Activated naive CD8-positive, alpha-beta T cell (primary cell): ENCODE measurements at regions not wholly inside any gene's neighbourhood (a gene's known extent, or its start where the extent isn't known, plus 50 kb on each side); places are given as distances from the start of the nearest gene placed in this dataset.

Experiments used
- H3K27ac Mint-ChIP-seq: one replicate; pipeline ENCODE4 v1.8.0; 2021; ENCODE audit warnings: mixed read lengths
- H3K27me3 Mint-ChIP-seq: one replicate; pipeline ENCODE4 v1.8.0; 2021; ENCODE audit warnings: mixed read lengths
- H3K36me3 Mint-ChIP-seq: one replicate; pipeline ENCODE4 v1.8.0; 2021; ENCODE audit warnings: mixed read lengths
- H3K4me1 Mint-ChIP-seq: one replicate; pipeline ENCODE4 v1.8.0; 2021; ENCODE audit warnings: low read depth, mixed read lengths
- H3K4me3 Mint-ChIP-seq: one replicate; pipeline ENCODE4 v1.8.0; 2021; ENCODE audit warnings: mild to moderate bottlenecking, mixed read lengths
- H3K9me3 Mint-ChIP-seq: one replicate; pipeline ENCODE4 v1.8.0; 2021; ENCODE audit warnings: low read depth, mixed read lengths

DNA sequence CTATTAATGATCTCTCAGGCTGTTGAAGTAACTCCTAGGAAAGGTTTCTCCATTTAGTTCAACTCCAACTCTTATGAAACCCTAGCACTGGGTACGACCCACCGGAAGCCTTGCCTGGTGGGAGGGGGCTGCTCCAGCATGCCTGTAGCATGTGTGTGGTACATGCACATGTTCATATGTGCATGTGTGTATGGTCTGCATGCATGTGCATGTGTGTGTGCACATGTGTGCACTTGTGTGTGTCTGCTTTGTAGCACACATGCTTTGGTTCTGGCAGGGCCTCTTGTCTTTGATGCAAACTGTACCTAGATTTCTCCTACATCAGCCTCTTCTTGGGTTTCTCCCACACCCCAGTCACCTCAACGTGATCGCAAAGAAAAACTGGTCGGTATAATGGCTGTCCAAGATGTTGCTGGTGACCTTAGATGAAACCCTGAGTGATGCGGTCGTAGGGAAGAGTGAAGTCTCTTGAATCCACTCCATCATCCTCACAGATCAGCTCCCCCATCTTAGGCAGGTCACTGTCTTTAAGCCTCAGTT lies 193.5 kb downstream of the MYLK4 start:
- H3K4me3 Mint-ChIP-seq: no peak overlapping the region
- no peaks in the 10 kb centered on the region for H3K9me3 Mint-ChIP-seq
- no peaks in the 10 kb centered on the region for H3K36me3 Mint-ChIP-seq
- peaks cover 14% of the 10 kb centered on the region for H3K27me3 Mint-ChIP-seq
- peaks cover 8% of the 10 kb centered on the region for H3K4me1 Mint-ChIP-seq
- H3K27ac Mint-ChIP-seq: no peak overlapping the region

DNA sequence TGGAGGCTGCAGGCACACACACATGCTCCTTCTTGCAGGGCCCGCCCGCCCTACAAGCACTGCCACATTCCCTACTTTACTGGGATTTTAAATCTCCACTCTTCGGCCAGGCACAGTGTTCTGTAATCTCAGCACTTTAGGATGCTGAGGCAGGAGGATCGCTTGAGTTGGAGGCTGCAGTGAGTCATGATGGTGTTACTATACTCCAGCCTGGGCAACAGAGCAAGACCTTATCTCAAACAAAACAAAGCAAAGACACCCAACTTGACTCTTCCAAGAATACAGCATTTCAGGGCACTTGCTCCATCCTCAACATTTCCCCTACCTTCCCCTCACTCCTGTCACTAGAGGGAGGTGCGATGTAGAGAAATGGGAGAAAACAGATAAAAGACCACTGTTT lies 194.0 kb downstream of the MYLK4 start:
- Mint-ChIP-seq H3K9me3 (no peaks in the 10 kb centered on the region), H3K36me3 (no peaks in the 10 kb centered on the region), H3K27me3 (peaks cover 11% of the 10 kb centered on the region), H3K4me3 (no peak overlapping the region), H3K4me1 (peaks cover 8% of the 10 kb centered on the region), H3K27ac (no peak overlapping the region)

DNA sequence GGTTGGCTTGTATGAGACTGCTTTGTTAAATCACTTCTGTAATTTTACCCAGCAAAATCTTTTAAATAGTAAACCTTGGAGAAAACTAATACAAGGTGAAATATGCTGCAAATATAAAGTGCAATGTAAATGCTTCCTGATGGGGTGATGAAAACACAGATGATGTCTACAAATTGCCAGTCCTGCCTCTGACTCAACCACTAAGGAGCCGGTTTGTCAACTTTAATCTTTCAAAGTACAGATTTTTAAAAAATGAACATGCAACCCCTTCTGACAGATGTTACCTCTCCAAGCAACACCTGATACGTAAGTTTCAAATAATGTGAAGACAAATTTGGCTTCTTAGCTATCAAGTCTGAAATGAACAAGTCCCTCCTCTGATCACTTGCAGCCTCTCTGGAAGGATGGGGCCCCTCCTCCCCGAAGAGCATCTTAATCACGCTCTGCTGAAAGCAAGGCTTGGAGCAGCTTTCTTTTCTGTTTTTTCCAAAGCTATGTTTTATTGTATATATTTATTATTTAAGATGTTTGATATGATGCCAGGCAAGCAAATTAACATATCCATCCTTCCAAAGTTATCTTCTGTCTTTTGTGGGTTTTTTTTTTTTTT lies 196.0 kb downstream of the MYLK4 start:
- no peak overlapping the region for H3K27ac Mint-ChIP-seq
- H3K36me3 Mint-ChIP-seq: no peaks in the 10 kb centered on the region
- H3K4me3 Mint-ChIP-seq: no peak overlapping the region
- H3K4me1 Mint-ChIP-seq: peaks cover 8% of the 10 kb centered on the region
- no peaks in the 10 kb centered on the region for H3K9me3 Mint-ChIP-seq
- peaks cover 17% of the 10 kb centered on the region for H3K27me3 Mint-ChIP-seq

DNA sequence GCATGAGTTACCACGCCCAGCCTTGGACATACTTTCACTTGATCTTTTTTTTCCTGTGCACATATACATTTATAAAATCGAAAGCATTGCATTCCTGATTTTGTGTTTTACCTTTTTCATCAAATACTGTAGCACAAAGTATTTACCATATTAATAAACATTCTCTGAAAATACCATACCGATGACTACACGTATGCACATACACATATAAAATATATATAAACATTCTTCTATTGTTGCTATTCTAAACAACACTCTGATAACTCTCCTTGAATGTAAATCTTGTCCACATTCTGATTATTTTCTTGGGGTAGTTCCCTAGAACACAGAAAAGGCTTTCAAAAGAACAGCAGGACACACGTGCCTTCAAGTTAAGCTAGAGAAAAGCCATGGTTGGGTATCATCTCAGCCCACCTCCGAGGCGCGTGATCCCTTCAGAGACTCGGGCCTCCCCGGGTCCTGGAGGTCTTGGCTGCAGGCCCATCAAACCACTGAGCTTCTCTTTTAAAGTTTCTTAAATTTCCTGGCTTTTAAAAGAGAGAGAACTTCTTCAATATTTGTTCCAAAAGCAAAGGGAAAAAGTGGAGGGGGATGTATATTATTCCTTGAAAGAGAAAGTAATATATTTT lies 198.1 kb downstream of the MYLK4 start:
- Mint-ChIP-seq H3K9me3 (no peaks in the 10 kb centered on the region), H3K27ac (no peak overlapping the region), H3K4me1 (peaks cover 8% of the 10 kb centered on the region), H3K4me3 (no peak overlapping the region), H3K27me3 (peaks cover 19% of the 10 kb centered on the region), H3K36me3 (no peaks in the 10 kb centered on the region)

DNA sequence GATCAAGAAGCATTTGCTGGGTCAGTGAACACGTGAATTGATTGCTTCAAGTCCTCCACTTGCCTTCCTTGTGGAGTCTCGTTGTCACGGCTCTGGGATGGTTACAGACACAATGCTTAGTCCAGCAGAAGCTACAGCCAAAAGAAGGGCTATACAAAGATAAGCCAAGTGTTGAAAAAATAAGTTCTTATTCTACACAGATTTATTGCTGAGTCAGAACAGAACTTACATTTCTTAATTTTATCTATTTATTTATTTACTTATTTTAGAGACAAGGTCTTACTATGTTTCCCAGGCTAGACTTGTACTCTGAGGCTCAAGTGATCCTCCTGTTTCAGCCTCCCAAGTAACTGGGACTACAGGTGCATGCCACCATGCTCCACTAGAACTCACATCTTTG lies 199.0 kb downstream of the MYLK4 start:
- peaks cover 8% of the 10 kb centered on the region for H3K4me1 Mint-ChIP-seq
- no peak overlapping the region for H3K4me3 Mint-ChIP-seq
- no peaks in the 10 kb centered on the region for H3K9me3 Mint-ChIP-seq
- H3K27me3 Mint-ChIP-seq: peaks cover 26% of the 10 kb centered on the region
- H3K36me3 Mint-ChIP-seq: no peaks in the 10 kb centered on the region
- no peak overlapping the region for H3K27ac Mint-ChIP-seq

DNA sequence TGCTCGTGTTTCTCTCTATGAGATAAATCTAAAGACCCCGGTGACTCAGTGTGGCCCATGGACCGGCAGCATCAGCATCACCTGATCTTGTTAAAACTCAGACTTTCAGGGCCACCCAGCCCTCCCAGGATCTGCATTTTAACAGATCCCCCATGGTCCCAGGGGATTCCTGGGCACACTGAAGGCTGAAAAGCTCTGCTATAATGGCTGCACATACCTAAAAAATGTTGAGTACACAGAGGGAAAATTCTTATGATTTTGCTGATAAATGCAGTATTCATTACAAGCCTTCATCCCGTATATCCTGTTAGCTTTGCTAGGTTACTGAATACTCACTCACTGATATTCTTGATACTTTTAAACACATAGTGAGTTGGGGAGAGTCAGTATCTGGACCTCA lies 200.5 kb downstream of the MYLK4 start:
- Mint-ChIP-seq H3K36me3 (no peaks in the 10 kb centered on the region), H3K27ac (no peak overlapping the region), H3K9me3 (no peaks in the 10 kb centered on the region), H3K27me3 (peaks cover 32% of the 10 kb centered on the region), H3K4me3 (no peak overlapping the region), H3K4me1 (peaks cover 4% of the 10 kb centered on the region)

DNA sequence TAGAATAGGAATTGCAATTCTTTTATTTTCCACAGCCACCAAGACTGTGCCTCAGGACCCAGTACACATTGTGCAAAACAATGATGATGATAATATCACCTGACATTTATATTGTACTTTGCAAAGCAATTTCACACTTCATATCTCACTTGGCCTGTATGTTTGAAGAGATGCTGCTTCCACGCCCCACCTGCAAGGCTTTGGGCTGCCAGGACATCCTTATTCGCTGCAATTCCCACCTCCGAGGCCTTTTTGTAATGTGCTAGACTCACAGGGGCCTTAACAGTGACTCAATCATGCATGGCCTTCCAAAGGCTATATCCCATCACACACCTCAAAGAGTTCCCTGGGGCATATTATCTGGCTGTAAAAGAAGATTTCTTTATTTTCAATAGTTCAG lies 200.9 kb downstream of the MYLK4 start:
- no peaks in the 10 kb centered on the region for H3K36me3 Mint-ChIP-seq
- no peaks in the 10 kb centered on the region for H3K9me3 Mint-ChIP-seq
- H3K27me3 Mint-ChIP-seq: peaks cover 31% of the 10 kb centered on the region
- peaks cover under 1% of the 10 kb centered on the region for H3K4me1 Mint-ChIP-seq
- H3K4me3 Mint-ChIP-seq: no peak overlapping the region
- H3K27ac Mint-ChIP-seq: no peak overlapping the region

DNA sequence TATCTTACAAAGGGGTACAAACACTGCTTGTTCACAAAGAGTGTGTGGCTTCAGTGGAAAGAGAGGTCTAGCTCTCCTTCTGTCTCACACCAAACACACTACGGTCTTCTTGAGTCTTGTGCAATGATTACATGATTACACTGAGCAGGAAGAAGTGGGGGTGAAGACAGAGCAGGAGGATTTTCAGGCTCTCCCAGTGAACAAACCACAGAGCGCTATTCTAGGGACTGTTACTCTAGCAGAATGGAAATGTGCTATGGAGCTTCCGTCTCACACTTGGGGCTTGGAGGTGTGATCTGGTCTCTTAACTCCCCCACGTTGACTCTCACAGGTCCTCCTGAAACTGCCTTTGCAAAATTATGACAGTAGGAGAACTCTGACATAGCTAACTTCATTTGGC lies 203.4 kb downstream of the MYLK4 start:
- no peaks in the 10 kb centered on the region for H3K36me3 Mint-ChIP-seq
- no peak overlapping the region for H3K27ac Mint-ChIP-seq
- H3K9me3 Mint-ChIP-seq: no peaks in the 10 kb centered on the region

DNA sequence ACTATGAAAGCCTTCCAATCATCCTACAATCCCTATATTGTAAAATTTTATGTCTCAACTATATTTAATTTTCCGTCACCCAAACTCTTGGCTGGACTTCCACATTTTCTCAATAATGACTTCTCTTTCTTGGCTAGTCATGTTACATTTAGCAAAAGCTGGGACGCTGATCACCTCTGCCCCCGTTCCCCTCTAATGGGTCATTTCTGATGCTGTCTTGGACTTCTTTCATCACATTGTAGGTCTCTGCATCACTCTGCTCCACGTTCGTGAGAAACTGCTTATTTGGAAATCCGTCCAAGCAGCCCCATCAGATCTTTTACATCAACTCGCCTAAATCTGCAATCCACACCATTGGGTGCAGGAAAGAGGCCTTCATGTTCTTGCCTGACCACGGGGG lies 203.8 kb downstream of the MYLK4 start:
- Mint-ChIP-seq H3K27ac (no peak overlapping the region), H3K36me3 (no peaks in the 10 kb centered on the region), H3K4me3 (no peak overlapping the region), H3K4me1 (peaks cover 17% of the 10 kb centered on the region), H3K27me3 (peaks cover 34% of the 10 kb centered on the region), H3K9me3 (no peaks in the 10 kb centered on the region)

More for the DNA sequence above, 203.4 kb downstream of the MYLK4 start:
- peaks cover 34% of the 10 kb centered on the region for H3K27me3 Mint-ChIP-seq
- H3K4me3 Mint-ChIP-seq: no peak overlapping the region
- H3K4me1 Mint-ChIP-seq: peaks cover 12% of the 10 kb centered on the region

DNA sequence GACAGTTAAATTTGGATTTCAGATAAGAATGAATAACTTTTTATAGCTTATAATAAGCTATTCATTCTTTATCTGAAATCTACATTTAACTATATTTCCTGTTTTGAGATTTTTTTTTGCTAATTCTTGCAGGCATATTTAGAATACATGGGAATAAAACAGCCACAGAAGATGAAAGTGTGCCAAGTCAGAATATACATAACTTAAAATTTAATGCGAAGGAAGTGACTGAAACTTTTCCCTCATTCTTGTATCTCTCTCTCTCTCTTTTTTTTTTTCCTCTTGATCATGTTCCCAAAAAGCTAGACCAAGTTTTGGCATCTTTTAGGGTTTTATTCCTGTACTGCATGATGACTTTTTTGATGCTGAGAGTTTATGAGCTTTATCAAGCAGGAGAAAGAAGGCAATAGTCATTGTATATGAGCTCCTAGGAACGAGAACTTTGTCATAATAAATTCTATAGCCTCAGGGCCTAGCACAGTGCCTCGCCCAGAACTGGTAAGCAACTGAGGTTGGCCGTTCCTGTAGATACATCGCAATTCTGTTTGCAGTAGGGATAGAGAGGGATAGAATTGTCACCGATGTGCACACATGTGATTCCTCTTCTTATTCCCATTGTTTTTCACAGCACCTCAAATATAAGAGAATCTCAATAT lies 205.2 kb downstream of the MYLK4 start:
- H3K9me3 Mint-ChIP-seq: no peaks in the 10 kb centered on the region
- peaks cover 17% of the 10 kb centered on the region for H3K4me1 Mint-ChIP-seq
- no peaks in the 10 kb centered on the region for H3K36me3 Mint-ChIP-seq
- no peak overlapping the region for H3K4me3 Mint-ChIP-seq
- peaks cover 36% of the 10 kb centered on the region for H3K27me3 Mint-ChIP-seq
- H3K27ac Mint-ChIP-seq: no peak overlapping the region

DNA sequence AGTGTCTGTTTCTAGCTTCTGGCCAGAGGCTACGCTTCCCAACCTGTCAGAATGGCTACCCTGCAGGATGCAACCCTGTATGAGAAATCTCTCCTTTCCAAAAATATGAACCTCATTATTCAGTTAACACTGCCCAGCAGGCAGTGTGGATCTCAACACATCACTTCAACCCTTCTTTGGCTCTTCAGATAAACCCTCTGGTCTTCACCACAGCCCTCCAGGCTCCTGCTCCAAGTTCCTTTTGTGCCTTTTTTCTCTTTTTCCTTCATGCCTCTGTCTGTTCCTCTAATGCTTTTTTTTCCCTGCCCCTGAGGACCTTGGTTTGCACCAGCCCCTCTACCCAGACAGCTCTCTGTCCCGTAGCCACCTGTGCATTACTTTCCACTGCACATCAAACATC lies 207.4 kb downstream of the MYLK4 start:
- peak overlapping the region; percentile 21 for H3K4me3 Mint-ChIP-seq
- H3K27ac Mint-ChIP-seq: peak overlapping the region; percentile 12
- H3K27me3 Mint-ChIP-seq: peaks cover 44% of the 10 kb centered on the region
- no peaks in the 10 kb centered on the region for H3K36me3 Mint-ChIP-seq
- peaks cover 17% of the 10 kb centered on the region for H3K4me1 Mint-ChIP-seq
- no peaks in the 10 kb centered on the region for H3K9me3 Mint-ChIP-seq

DNA sequence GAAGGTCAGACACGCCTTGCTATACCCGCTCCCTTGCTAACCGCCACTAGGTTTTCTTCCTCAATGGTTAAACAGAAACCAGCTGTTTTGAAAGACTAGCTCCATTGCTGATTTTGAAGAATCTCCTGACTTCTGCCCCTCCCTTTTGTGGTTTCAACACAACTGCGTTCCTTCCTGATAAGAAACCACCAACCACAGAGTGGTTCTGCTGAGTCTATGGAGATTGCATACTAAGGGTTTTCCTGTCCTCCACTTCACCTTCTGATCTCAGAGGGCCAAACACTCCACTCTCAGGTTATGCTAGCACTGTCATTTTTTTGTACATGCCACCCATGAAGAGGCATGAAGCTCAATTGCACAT lies 207.9 kb downstream of the MYLK4 start:
- H3K36me3 Mint-ChIP-seq: no peaks in the 10 kb centered on the region
- H3K27me3 Mint-ChIP-seq: peaks cover 48% of the 10 kb centered on the region
- peaks cover 17% of the 10 kb centered on the region for H3K4me1 Mint-ChIP-seq
- H3K27ac Mint-ChIP-seq: no peak overlapping the region
- H3K4me3 Mint-ChIP-seq: peak overlapping the region; percentile 21
- no peaks in the 10 kb centered on the region for H3K9me3 Mint-ChIP-seq

DNA sequence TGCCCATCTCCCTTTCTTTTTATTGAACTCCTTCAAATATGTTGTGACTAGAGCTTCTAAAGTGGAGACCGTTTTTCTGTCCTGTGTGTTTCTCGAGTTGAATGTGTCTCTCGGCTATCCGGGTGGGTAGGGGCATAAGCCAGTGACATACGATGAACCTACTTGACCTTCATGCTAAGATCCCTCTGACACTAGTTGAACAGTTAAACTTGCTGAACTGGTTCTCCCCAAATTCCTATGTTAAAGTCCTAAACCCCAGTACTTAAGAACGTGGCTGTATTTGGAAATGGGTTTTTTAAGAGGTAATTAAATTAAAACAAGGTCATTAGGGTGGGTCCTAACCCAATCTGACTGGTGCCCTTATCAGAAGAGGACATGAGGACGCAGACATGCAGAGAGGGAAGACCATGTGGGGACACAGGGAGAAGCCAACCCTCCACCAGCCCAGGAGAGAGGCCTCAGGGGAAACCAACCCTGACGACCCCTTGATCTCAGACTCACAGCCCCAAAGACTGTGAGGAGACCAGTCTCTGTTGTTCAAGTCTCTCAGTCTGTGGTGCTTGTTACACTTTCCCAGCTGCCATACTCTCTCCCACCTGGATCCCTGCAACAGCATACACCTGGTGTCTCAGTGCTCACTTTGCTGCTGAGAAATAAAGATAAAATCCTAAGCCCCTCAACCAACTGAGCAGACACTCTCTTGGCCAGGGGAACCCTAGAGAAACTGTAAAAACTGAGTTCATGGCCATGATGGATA lies 208.4 kb downstream of the MYLK4 start:
- Mint-ChIP-seq H3K9me3 (no peaks in the 10 kb centered on the region), H3K36me3 (no peaks in the 10 kb centered on the region), H3K27ac (no peak overlapping the region), H3K4me1 (peaks cover 17% of the 10 kb centered on the region), H3K27me3 (peaks cover 48% of the 10 kb centered on the region), H3K4me3 (peak overlapping the region; percentile 21)

DNA sequence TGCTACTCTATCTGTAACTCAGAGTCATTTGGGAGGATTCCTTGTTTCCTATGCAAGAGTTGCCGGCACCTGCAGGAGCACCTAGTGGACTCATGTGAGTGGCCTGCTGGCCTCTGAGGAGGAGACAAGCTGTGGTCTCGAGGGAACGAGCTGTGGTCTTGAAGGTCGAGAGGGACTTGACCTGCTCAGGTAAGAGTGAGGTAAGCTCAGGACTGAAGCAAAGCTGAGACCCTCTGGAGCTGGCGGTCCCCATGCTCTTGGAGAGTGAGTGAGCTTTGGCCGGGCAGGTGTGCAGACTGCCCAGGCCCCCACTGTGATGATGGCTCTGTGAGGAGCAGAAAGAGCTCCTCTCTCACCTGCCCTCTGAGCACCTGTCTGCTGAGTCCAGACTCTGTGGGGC lies 214.3 kb downstream of the MYLK4 start:
- no peak overlapping the region for H3K27ac Mint-ChIP-seq
- no peaks in the 10 kb centered on the region for H3K4me1 Mint-ChIP-seq
- H3K9me3 Mint-ChIP-seq: no peaks in the 10 kb centered on the region
- peaks cover 39% of the 10 kb centered on the region for H3K27me3 Mint-ChIP-seq
- no peaks in the 10 kb centered on the region for H3K36me3 Mint-ChIP-seq
- H3K4me3 Mint-ChIP-seq: no peak overlapping the region

DNA sequence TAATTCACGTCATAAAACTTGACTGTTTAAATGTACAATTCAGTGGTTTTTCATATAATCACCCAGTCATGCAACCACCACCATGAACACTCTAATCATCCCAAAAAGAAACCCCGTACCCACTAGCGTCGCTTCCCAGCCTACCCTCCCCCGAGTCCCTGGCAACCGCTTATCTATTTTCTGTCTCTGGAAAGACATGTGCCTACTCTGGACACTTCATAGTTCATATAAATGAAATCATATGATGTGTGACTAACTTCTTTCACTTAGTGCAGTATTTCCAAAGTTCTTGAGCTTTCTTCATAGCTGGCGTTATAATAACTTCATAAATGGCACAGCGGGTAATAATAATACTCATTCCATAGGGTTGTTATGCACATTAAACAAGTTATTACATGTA lies 215.2 kb downstream of the MYLK4 start:
- H3K4me3 Mint-ChIP-seq: no peak overlapping the region
- H3K4me1 Mint-ChIP-seq: no peaks in the 10 kb centered on the region
- H3K27ac Mint-ChIP-seq: no peak overlapping the region
- H3K27me3 Mint-ChIP-seq: peaks cover 37% of the 10 kb centered on the region
- no peaks in the 10 kb centered on the region for H3K36me3 Mint-ChIP-seq
- no peaks in the 10 kb centered on the region for H3K9me3 Mint-ChIP-seq
